B cell (primary cell): ENCODE measurements at regions not wholly inside any gene's neighbourhood (a gene's known extent, or its start where the extent isn't known, plus 50 kb on each side); places are given as distances from the start of the nearest gene placed in this dataset.

Source experiments
- ATAC-seq: fragments of 200-7000 bp; cut with Tn5 transposase; one replicate; pipeline ENCODE4 v1.10.0; 2021; ENCODE audit warnings: low read depth, mild to moderate bottlenecking, moderate number of reproducible peaks, moderate library complexity
- CTCF ChIA-PET: fragments of 350-600 bp; sonication (Branson Sonifier 250); formaldehyde crosslinking; loops from one replicate; lab custom pipeline; 2021; ENCODE audit warnings: antibody characterized with exemption, inconsistent platforms; lab: Charles Lee
- POLR2A ChIA-PET: fragments of 350-600 bp; sonication (Branson Sonifier 250); formaldehyde crosslinking; loops from one replicate; lab custom pipeline; 2021; ENCODE audit warnings: antibody characterized with exemption; lab: Charles Lee
- DNase-seq: peaks from one replicate; pipeline ENCODE4 v3.0.0; 2013
- H2AFZ ChIP-seq: 2 replicates; pipeline ENCODE4 v1.6.1; 2012; ENCODE audit warnings: mild to moderate bottlenecking, low read depth, low read length; ENCODE audit not compliant: insufficient read depth, poor library complexity, severe bottlenecking
- H3K27ac ChIP-seq, 2 donors: 1 replicate in 1 of 2; 2 replicates in 1 of 2; pipeline ENCODE4 v1.5.1; 2012 to 2013; ENCODE audit warnings: low read length in 2 of 2, mild to moderate bottlenecking in 2 of 2, moderate library complexity in 1 of 2
- H3K27me3 ChIP-seq, 4 experiments: fragments of 200-600 bp in 1 of 4; sonication (generic) in 1 of 4; replicated peaks in 1 of 4; 1 replicate in 2 of 4; 2 replicates in 2 of 4; pipeline versions ENCODE4 v1.6.1 to v1.7.0; 2013 to 2016; ENCODE audit warnings: low read length in 3 of 4, mild to moderate bottlenecking in 2 of 4, mixed read lengths in 1 of 4, moderate library complexity in 1 of 4; ENCODE audit not compliant: insufficient read depth in 4 of 4, control insufficient read depth in 3 of 4; ENCODE audit errors: control extremely low read depth in 1 of 4
- H3K36me3 ChIP-seq, 2 experiments: replicated peaks in 1 of 2; 1 replicate in 1 of 2; 2 replicates in 1 of 2; pipeline versions ENCODE4 v1.6.1 to v1.7.1; 2013; ENCODE audit warnings: low read length in 1 of 2; ENCODE audit not compliant: insufficient read depth in 2 of 2, control insufficient read depth in 1 of 2; ENCODE audit errors: control extremely low read depth in 1 of 2, extremely low read depth in 1 of 2
- H3K4me1 ChIP-seq, 2 donors: fragments of 200-600 bp in 1 of 2; sonication (generic) in 1 of 2; 1 replicate in 1 of 2; 2 replicates in 1 of 2; pipeline versions ENCODE4 v1.5.1 to v1.6.1; 2013 to 2017; ENCODE audit warnings: low read length in 2 of 2; ENCODE audit not compliant: control insufficient read depth in 2 of 2, insufficient read depth in 2 of 2
- H3K4me2 ChIP-seq: replicated peaks from 2 replicates; pipeline ENCODE3; 2012; ENCODE audit warnings: mild to moderate bottlenecking, low read depth, low read length; ENCODE audit not compliant: poor library complexity, severe bottlenecking
- H3K4me3 ChIP-seq, 5 experiments: fragments of 200-600 bp in 1 of 5; sonication (generic) in 1 of 5; 1 replicate in 3 of 5; 2 replicates in 2 of 5; pipeline versions ENCODE4 v1.5.1 to v1.7.0; 2011 to 2016; ENCODE audit warnings: low read length in 4 of 5, mild to moderate bottlenecking in 4 of 5, low read depth in 2 of 5, control low read depth in 1 of 5, moderate library complexity in 1 of 5; ENCODE audit not compliant: insufficient read depth in 1 of 5; ENCODE audit errors: control extremely low read depth in 1 of 5, extremely low read depth in 1 of 5
- H3K79me2 ChIP-seq: fragments of 200-600 bp; sonication (generic); one replicate; pipeline ENCODE4 v1.6.0; 2016; ENCODE audit warnings: low read length; ENCODE audit not compliant: control insufficient read depth, insufficient read depth
- H3K9ac ChIP-seq: fragments of 200-600 bp; sonication (generic); 2 replicates; pipeline ENCODE4 v1.6.1; 2017; ENCODE audit warnings: mild to moderate bottlenecking, low read length, moderate library complexity
- H3K9me3 ChIP-seq, 3 donors: one replicate each; pipeline versions ENCODE4 v1.6.1 to v1.7.1; 2013; ENCODE audit warnings: low read length in 2 of 3; ENCODE audit not compliant: control insufficient read depth in 2 of 3, insufficient read depth in 1 of 3; ENCODE audit errors: control extremely low read depth in 1 of 3
- H4K20me1 ChIP-seq: 2 replicates; pipeline ENCODE4 v1.6.0; 2012; ENCODE audit warnings: mild to moderate bottlenecking, low read length; ENCODE audit not compliant: insufficient read depth, control insufficient read depth, poor library complexity, severe bottlenecking
- H3K27ac Mint-ChIP-seq: one replicate; pipeline ENCODE4 v1.8.0; 2021; ENCODE audit warnings: mixed read lengths
- H3K27me3 Mint-ChIP-seq: one replicate; pipeline ENCODE4 v1.8.0; 2021; ENCODE audit warnings: mixed read lengths
- H3K4me1 Mint-ChIP-seq: one replicate; pipeline ENCODE4 v1.8.0; 2021; ENCODE audit warnings: mixed read lengths
- H3K4me3 Mint-ChIP-seq: one replicate; pipeline ENCODE4 v1.8.0; 2021; ENCODE audit warnings: mixed read lengths
- H3K9me3 Mint-ChIP-seq: one replicate; pipeline ENCODE4 v1.8.0; 2022; ENCODE audit warnings: mixed read lengths; ENCODE audit not compliant: insufficient read depth
- EZH2 ChIP-seq: IDR thresholded peaks from 2 replicates; pipeline ENCODE4 v1.6.1; 2012; ENCODE audit warnings: borderline replicate concordance, low read depth, mild to moderate bottlenecking, moderate library complexity, low read length; ENCODE audit not compliant: insufficient read depth, poor library complexity, severe bottlenecking
- WGBS: methylation state at CpG from one replicate; pipeline ENCODE4 v1.1.5; 2013; ENCODE audit warnings: missing lambda C conversion rate; ENCODE audit not compliant: insufficient coverage; 5-methylcytosine and 5-hydroxymethylcytosine counted together
- intact Hi-C: fragments of 100-400 bp; cut with micrococcal nuclease; formaldehyde crosslinking; loops from one replicate; pipeline ENCODE4 v1.10.0; 2022
- TF ChIP-seq, protein P1 (sequence below): fragments of 200-600 bp; IDR thresholded peaks from one replicate; pipeline ENCODE4 v1.8.0; 2022; ENCODE audit warnings: antibody characterized with exemption, mild to moderate bottlenecking

DNA sequence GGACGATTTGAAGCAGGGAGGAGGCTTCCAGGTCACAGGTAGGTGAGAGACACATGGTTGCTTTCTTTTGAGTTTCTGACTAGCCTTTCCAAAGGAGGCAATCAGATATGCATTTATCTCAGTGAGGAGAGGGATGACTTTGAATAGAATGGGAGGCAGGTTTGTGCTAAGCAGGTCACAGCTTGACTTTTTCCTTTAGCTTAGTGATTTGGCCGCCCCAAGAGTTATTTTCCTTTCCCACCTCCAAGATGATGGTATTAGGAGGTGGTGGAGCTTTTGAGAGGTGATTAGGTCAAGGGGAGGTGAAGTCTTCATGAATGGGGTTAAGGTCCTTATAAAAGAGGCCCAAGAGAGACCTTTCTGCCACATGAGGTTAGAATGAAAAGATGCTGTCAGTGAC is 443.7 kb downstream of the TYW1 start:
- intact Hi-C loops, result no loop called here
- Histone ChIP-seq H4K20me1 (no peaks in the 10 kb centered on the region), H3K9me3 (peaks cover 0 to 15% (median 0%) of the 10 kb centered on the region in 3 donors), H3K36me3 (no peaks in the 10 kb centered on the region), H3K79me2 (no peaks in the 10 kb centered on the region), H3K27me3 (no peaks in the 10 kb centered on the region), H3K9ac (no peak overlapping the region), H3K4me2 (no peak overlapping the region), H3K4me1 (no peaks in the 10 kb centered on the region), H2AFZ (no peak overlapping the region), H3K4me3 (no peak overlapping the region), H3K27ac (no peak overlapping the region)
- 38% methylated on average over 1 of the region's 2 CpGs for WGBS
- H3K27ac Mint-ChIP-seq, result no peak overlapping the region
- no peaks in the 10 kb centered on the region for H3K4me1 Mint-ChIP-seq
- ATAC-seq (no peak), DNase-seq (no peak)
- no peaks in the 10 kb centered on the region for H3K9me3 Mint-ChIP-seq
- ChIA-PET POLR2A (no interaction called here), CTCF (no interaction called here)
- H3K27me3 Mint-ChIP-seq, result no peaks in the 10 kb centered on the region
- H3K4me3 Mint-ChIP-seq, result no peak overlapping the region
- no peak for TF ChIP-seq EZH2
- TF ChIP-seq, protein P1, sequence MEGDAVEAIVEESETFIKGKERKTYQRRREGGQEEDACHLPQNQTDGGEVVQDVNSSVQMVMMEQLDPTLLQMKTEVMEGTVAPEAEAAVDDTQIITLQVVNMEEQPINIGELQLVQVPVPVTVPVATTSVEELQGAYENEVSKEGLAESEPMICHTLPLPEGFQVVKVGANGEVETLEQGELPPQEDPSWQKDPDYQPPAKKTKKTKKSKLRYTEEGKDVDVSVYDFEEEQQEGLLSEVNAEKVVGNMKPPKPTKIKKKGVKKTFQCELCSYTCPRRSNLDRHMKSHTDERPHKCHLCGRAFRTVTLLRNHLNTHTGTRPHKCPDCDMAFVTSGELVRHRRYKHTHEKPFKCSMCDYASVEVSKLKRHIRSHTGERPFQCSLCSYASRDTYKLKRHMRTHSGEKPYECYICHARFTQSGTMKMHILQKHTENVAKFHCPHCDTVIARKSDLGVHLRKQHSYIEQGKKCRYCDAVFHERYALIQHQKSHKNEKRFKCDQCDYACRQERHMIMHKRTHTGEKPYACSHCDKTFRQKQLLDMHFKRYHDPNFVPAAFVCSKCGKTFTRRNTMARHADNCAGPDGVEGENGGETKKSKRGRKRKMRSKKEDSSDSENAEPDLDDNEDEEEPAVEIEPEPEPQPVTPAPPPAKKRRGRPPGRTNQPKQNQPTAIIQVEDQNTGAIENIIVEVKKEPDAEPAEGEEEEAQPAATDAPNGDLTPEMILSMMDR, result no peak

DNA sequence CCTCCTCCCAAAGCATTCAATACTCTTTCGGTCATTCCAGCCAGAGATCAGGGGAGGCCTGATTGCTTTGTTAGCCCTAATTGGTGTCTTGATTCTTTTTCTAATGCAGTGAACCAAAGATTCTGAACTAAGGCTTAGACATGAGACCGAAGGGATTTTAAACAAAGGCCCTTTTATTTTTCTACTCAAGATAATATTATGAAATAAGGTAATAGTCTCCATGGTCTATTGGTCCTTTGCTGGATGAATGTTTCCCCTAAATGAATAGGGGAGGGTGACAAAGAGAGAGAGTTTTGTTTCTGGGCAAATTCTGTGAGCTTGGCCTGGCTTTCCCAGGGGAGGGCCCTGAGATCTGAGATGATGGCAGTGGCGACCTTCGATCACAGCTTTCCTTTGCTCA is 449.1 kb downstream of the TYW1 start:
- no peaks in the 10 kb centered on the region for H3K4me1 ChIP-seq
- peaks cover 0 to 17% (median 0%) of the 10 kb centered on the region in 3 donors for H3K9me3 ChIP-seq
- H3K9ac ChIP-seq, result no peak overlapping the region
- H3K4me3 Mint-ChIP-seq, result no peak overlapping the region
- H3K27me3 Mint-ChIP-seq, result no peaks in the 10 kb centered on the region
- no peak overlapping the region for H3K27ac ChIP-seq
- no peaks in the 10 kb centered on the region for H3K79me2 ChIP-seq
- CTCF ChIA-PET, result no interaction called here
- H3K4me3 ChIP-seq, result no peak overlapping the region
- no peaks in the 10 kb centered on the region for H4K20me1 ChIP-seq
- TF ChIP-seq EZH2, result no peak
- TF ChIP-seq, protein P1, result no peak
- no peaks in the 10 kb centered on the region for H3K36me3 ChIP-seq
- H3K27me3 ChIP-seq, result no peaks in the 10 kb centered on the region
- no peak overlapping the region for H2AFZ ChIP-seq
- H3K4me2 ChIP-seq, result no peak overlapping the region
- H3K27ac Mint-ChIP-seq, result no peak overlapping the region
- DNase-seq, result no peak
- ATAC-seq, result no peak
- no peaks in the 10 kb centered on the region for H3K4me1 Mint-ChIP-seq
- no peaks in the 10 kb centered on the region for H3K9me3 Mint-ChIP-seq
- 100% methylated on average over 1 of the region's 4 CpGs for WGBS
- POLR2A ChIA-PET, result no interaction called here
- intact Hi-C loops, result no loop called here
